Stimulated activated naive CD4-positive, alpha-beta T cell treated with Interleukin-2 at 50 U/mL for 16 hours (primary cell): ENCODE measurements at regions not wholly inside any gene's neighbourhood (a gene's known extent, or its start where the extent isn't known, plus 50 kb on each side); places are given as distances from the start of the nearest gene placed in this dataset.
"Not testable (repeated sequence)": the region's sequence is repeated elsewhere in the genome, so short reads cannot be mapped to it uniquely, and the experiment has no call there.

ENCODE experiments used
- DNase-seq: peaks from one replicate; lab custom pipeline; 2025; lab: John Stamatoyannopoulos, UW

DNA sequence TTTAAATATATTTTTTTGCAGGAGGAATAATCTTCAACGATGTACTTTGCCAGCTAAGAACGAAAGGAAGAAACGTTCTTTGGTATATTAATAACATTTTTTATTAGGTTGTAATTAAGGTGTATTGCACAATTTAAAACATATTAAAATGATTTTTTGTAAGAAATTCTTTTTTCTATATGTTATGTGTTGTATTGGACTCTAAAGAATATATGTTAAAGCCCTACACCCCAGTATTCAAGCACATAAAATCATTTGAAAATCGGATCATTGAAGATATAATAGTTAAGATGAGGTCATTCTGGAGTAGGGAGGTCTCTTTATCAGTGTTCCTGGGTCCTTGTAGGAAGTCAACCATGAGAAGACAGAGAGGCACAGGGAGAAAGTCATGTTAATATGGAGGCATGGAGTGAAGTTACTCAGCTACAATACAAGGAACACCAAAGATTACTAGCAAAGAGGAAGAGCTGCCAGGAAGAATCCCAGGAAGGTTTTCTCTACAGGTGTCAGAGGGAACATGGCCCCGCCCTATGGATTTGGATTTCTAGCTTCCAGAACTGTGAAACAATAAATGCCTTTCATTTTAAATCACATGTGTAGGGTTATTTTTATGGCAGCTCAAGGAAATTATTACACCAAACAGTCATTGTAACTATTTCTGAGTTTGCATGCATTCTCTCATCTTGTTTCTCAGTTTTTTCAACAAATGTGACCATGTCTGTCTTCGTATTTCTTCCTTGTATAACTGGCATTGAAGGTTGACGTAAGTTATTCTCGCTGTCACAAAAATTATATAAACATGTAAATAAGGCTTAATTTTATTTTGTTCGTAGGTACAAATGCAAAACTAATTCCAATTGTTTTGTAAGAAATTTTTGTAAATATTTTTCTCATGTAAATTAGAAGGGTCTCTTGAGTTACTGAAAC lies 75.4 kb upstream of the VPREB1 start:
- DNase-seq = no peak

DNA sequence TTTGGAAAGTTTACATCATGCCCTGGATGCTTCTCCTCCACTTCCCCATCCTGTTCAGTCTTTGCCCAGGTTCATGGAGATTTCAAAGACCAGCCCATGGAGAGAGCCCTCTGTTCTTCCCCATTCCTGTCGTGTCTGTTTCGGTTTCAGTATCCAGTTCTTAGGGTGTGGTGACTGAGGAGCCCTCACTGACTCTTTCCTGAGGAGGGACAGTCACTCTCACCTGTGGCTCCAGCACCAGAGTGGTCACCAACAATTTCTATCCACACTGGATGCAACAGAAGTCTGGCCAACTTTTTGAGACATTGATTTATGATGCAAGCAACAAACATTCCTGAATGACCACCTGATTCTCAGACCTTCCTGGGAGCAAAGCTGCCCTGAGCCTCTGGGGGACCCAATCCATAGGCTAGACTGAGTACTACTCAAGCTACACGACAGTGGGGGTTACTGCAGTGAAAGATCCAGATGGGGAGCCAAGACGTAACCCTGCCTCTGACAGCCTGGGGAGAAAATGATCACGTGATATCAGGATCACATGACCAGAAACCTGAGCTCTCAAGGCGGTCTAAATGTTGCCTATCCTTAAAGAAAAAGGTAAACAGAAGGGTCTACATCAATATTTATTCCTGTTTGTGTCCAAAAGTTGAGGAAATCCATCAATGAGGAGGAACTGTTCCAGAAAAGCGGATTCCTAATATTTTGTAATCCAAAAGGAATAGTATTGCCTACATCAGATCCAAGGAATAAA lies 76.2 kb upstream of the VPREB1 start:
- no peak for DNase-seq

DNA sequence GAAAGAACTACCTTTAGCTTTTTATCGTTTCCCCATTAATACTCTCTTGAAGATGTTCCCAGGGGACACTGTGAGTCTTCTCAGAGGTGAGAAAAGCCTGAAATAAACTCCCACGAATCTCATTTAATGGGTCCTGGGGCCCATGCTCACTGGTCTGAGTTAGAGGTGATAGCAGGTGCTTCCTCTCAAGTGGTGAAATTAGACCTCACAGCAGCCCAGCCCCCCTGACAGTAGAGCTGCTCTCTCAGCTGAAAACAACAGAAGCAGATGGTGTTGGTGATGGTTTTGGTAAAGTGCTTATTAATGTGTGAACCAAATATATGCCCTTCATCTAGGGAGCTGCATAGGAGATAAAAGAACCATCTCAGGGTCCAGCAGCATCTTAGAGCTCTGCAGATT lies 76.8 kb upstream of the VPREB1 start:
- DNase-seq = no peak

GRCh38 chr22:22166941-22167713 lies 77.5 kb upstream of the VPREB1 start:
- no peak for DNase-seq

- DNase-seq = no peak
These were observed 78.5 kb upstream of the VPREB1 start for GRCh38 chr22:22165936-22166710.

GRCh38 chr22:22164541-22165272 lies 79.9 kb upstream of the VPREB1 start:
- DNase-seq = no peak

- no peak for DNase-seq
These were observed 82.4 kb upstream of the VPREB1 start for GRCh38 chr22:22161924-22162851.

DNA sequence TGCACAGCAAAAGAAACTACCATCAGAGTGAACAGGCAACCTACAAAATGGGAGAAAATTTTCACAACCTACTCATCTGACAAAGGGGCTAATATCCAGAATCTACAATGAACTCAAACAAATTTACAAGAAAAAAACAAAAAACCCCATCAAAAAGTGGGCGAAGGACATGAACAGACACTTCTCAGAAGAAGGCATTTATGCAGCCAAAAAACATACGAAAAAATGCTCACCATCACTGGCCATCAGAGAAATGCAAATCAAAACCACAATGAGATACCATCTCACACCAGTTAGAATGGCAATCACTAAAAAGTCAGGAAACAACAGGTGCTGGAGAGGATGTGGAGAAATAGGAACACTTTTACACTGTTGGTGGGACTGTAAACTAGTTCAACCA lies 83.8 kb upstream of the VPREB1 start:
- not testable (repeated sequence) for DNase-seq

- DNase-seq = no peak
These were observed 85.2 kb upstream of the VPREB1 start for GRCh38 chr22:22159384-22159783.

DNA sequence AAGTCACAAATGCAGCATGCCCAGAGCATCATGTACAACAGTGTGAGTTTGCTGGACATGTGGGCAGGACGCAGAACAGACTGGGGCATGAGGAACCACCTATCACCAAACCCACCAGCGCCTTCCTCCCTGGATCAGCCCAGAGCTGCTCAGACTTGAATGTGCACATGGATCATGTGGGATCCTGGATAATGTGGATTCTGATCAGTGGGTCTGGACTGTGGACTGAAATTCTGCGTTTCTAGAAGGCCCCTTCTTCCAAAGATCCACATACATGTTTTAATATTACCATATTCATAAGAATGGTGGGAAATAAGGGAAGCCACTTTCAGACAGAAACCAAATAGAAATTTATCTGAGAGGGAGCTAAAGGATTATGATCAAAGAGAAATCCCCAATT lies 85.6 kb upstream of the VPREB1 start:
- no peak for DNase-seq

DNA sequence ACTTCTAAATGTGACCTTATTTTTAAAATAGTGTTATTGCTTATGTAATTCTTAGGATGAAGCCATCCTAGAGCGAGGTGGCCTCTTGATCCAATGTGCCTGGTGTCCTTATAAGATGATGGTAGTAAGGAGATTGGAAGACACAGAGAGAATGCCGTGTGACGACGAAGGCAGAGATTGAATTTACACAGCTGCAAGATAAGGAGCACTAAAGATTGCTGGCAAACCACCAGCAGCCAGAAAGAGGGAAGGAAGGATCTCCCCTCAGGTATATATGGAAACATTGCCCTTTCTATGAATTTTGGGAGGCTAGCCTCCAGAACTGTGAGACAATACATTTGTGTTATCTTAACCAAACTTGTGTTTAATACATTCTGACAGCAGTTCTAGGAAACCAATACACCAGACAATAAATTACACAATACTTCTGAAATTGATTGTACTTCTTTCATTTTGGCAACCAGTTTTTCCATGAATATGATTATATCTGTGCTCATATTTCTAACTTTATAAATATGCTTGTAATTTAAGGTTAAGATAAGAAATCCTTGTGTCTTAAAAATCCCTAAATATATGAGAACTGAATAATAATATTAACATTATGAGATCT lies 86.3 kb upstream of the VPREB1 start:
- no peak for DNase-seq

DNA sequence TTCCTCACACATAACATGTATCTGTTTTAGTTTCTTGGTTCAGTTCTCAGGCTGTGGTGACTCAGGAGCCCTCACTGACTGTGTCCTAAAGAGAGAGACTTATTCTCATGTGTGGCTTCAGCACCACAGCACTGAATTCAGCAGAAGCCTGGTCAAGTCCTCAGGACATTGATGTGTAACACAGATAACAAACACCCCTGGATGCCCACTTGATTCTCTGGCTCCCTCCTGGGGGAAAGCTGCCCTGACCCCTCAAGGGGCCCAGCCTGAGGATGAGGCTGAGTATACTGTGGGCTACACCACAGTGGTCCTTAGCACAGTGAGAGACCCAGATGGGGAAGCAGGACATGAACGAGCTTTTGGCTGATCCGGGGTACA lies 87.2 kb upstream of the VPREB1 start:
- DNase-seq = no peak

GRCh38 chr22:22156716-22157347 lies 87.8 kb upstream of the VPREB1 start:
- peak; percentile 50 for DNase-seq

GRCh38 chr22:22156348-22156715 lies 88.3 kb upstream of the VPREB1 start:
- no peak for DNase-seq

GRCh38 chr22:22155607-22156006 lies 89.0 kb upstream of the VPREB1 start:
- DNase-seq = no peak

- no peak for DNase-seq
These were observed 89.4 kb upstream of the VPREB1 start for GRCh38 chr22:22155146-22155545.

DNA sequence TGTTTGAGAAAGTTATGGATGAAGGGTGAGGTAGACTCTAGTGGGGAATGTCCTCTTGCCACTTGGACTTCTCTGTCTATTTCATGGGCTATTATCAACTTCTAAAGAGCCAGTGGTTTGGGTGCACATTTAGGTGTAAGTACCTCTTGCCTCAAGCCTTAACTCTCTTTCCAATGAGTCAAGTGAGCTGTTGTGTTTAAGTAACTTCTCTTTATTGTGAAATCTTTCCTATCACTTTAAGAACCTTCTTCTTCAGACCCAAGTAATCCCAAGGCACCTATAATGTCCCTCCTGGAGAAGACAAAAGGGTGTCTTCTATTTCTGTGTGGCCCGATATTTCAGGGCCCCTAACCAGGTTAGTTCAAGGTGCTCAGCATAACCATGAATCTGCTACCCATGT lies 90.5 kb upstream of the VPREB1 start:
- no peak for DNase-seq

GRCh38 chr22:22151308-22151707 lies 93.3 kb upstream of the VPREB1 start:
- DNase-seq = no peak

GRCh38 chr22:22150457-22150856 lies 94.1 kb upstream of the VPREB1 start:
- no peak for DNase-seq
